CD14-positive monocyte (primary cell): ENCODE measurements at regions not wholly inside any gene's neighbourhood (a gene's known extent, or its start where the extent isn't known, plus 50 kb on each side); places are given as distances from the start of the nearest gene placed in this dataset.

Source experiments
- DNase-seq, 3 donors: peaks; one replicate each; pipeline ENCODE4 v3.0.0-alpha.2; 2011 to 2022
- H2AFZ ChIP-seq: 2 replicates; pipeline ENCODE4 v1.6.0; 2012; ENCODE audit warnings: mild to moderate bottlenecking, low read depth, low read length, inconsistent platforms; ENCODE audit not compliant: insufficient read depth, poor library complexity, severe bottlenecking
- H3K27ac ChIP-seq, 2 donors: 1 replicate in 1 of 2; 2 replicates in 1 of 2; pipeline ENCODE4 v1.5.1; 2012 to 2013; ENCODE audit warnings: low read length in 2 of 2, control low read depth in 1 of 2, inconsistent platforms in 1 of 2, low read depth in 1 of 2, mild to moderate bottlenecking in 1 of 2
- H3K27me3 ChIP-seq, 2 donors: one replicate each; pipeline versions ENCODE4 v1.6.0 to v1.6.1; 2011 to 2013; ENCODE audit warnings: low read length in 2 of 2; ENCODE audit not compliant: control insufficient read depth in 2 of 2, insufficient read depth in 2 of 2
- H3K36me3 ChIP-seq, 2 donors: replicated peaks in 1 of 2; 1 replicate in 1 of 2; 2 replicates in 1 of 2; pipeline versions ENCODE4 v1.5.1 to v1.6.1; 2012 to 2013; ENCODE audit warnings: low read length in 2 of 2, control low read depth in 1 of 2, inconsistent platforms in 1 of 2, mild to moderate bottlenecking in 1 of 2; ENCODE audit not compliant: insufficient read depth in 2 of 2, control insufficient read depth in 1 of 2
- H3K4me1 ChIP-seq, 2 donors: 1 replicate in 1 of 2; 2 replicates in 1 of 2; pipeline versions ENCODE4 v1.5.1 to v1.6.1; 2012 to 2013; ENCODE audit warnings: low read length in 2 of 2, control low read depth in 1 of 2, inconsistent platforms in 1 of 2, mild to moderate bottlenecking in 1 of 2, moderate library complexity in 1 of 2; ENCODE audit not compliant: insufficient read depth in 2 of 2, control insufficient read depth in 1 of 2
- H3K4me2 ChIP-seq: replicated peaks from 2 replicates; pipeline ENCODE3; 2012; ENCODE audit warnings: low read length, moderate library complexity, mild to moderate bottlenecking; ENCODE audit not compliant: poor library complexity, severe bottlenecking; ENCODE audit errors: extremely low read depth
- H3K4me3 ChIP-seq, 3 experiments: fragments of 200-600 bp in 1 of 3; sonication (generic) in 1 of 3; replicated peaks in 1 of 3; 1 replicate in 2 of 3; 2 replicates in 1 of 3; pipeline ENCODE4 v1.5.1; 2011 to 2013; ENCODE audit warnings: low read length in 3 of 3, mild to moderate bottlenecking in 3 of 3, control low read depth in 2 of 3, low read depth in 2 of 3, inconsistent platforms in 1 of 3, moderate library complexity in 1 of 3
- H3K79me2 ChIP-seq: 2 replicates; pipeline ENCODE4 v1.6.0; 2012; ENCODE audit warnings: mild to moderate bottlenecking, control low read depth, inconsistent platforms, low read length, moderate library complexity; ENCODE audit not compliant: insufficient read depth
- H3K9ac ChIP-seq: 2 replicates; pipeline ENCODE4 v1.6.0; 2017; ENCODE audit warnings: low read length, mild to moderate bottlenecking; ENCODE audit not compliant: insufficient read depth, poor library complexity, severe bottlenecking
- H3K9me3 ChIP-seq, 2 donors: replicated peaks in 1 of 2; 1 replicate in 1 of 2; 2 replicates in 1 of 2; pipeline versions ENCODE4 v1.5.1 to v1.6.1; 2012 to 2013; ENCODE audit warnings: low read length in 2 of 2, control low read depth in 1 of 2; ENCODE audit not compliant: control insufficient read depth in 1 of 2, insufficient read depth in 1 of 2
- H4K20me1 ChIP-seq: 2 replicates; pipeline ENCODE4 v1.6.0; 2012; ENCODE audit warnings: mild to moderate bottlenecking, low read length, control low read depth, moderate library complexity; ENCODE audit not compliant: insufficient read depth
- H3K27ac Mint-ChIP-seq, 7 donors: one replicate each; pipeline ENCODE4 v1.8.0; 2020; ENCODE audit warnings: mild to moderate bottlenecking in 7 of 7, mixed read lengths in 7 of 7, moderate library complexity in 6 of 7, inconsistent platforms in 2 of 7
- H3K27me3 Mint-ChIP-seq, 3 donors: one replicate each; pipeline ENCODE4 v1.8.0; 2021 to 2022; ENCODE audit warnings: low read depth in 3 of 3, mild to moderate bottlenecking in 3 of 3, mixed read lengths in 3 of 3, moderate library complexity in 3 of 3, inconsistent platforms in 1 of 3
- H3K36me3 Mint-ChIP-seq, 2 donors: one replicate each; pipeline ENCODE4 v1.8.0; 2020; ENCODE audit warnings: mixed read lengths in 2 of 2, inconsistent platforms in 1 of 2, mild to moderate bottlenecking in 1 of 2
- H3K4me1 Mint-ChIP-seq: one replicate; pipeline ENCODE4 v1.8.0; 2020; ENCODE audit warnings: mild to moderate bottlenecking, mixed read lengths
- H3K4me3 Mint-ChIP-seq, 2 donors: one replicate each; pipeline ENCODE4 v1.8.0; 2020; ENCODE audit warnings: mild to moderate bottlenecking in 2 of 2, mixed read lengths in 2 of 2, moderate library complexity in 1 of 2
- H3K9me3 Mint-ChIP-seq, 7 donors: one replicate each; pipeline ENCODE4 v1.8.0; 2020 to 2022; ENCODE audit warnings: mixed read lengths in 7 of 7, mild to moderate bottlenecking in 6 of 7, moderate library complexity in 6 of 7, inconsistent platforms in 2 of 7
- CTCF ChIP-seq: fragments of 200-600 bp; IDR thresholded peaks from one replicate; pipeline ENCODE4 v1.8.0; 2022; ENCODE audit warnings: antibody characterized with exemption, mild to moderate bottlenecking
- WGBS: methylation state at CpG from one replicate; pipeline ENCODE4 v1.1.5; 2013; ENCODE audit warnings: missing lambda C conversion rate; ENCODE audit not compliant: insufficient coverage; 5-methylcytosine and 5-hydroxymethylcytosine counted together
- intact Hi-C, 2 donors: fragments of 100-400 bp; cut with micrococcal nuclease; formaldehyde crosslinking; loops; one replicate each; pipeline versions ENCODE4 v1.15.0 to v1.15.1; 2023

GRCh38 chr20:11118802-11119380 is 445.1 kb upstream of the JAG1 start:
- no peaks in the 10 kb centered on the region for H3K27me3 Mint-ChIP-seq
- no peaks in the 10 kb centered on the region for H3K27me3 ChIP-seq
- H3K4me2 ChIP-seq: no peak overlapping the region
- no peaks in the 10 kb centered on the region for H4K20me1 ChIP-seq
- intact Hi-C loops: no loop called here
- H3K4me3 ChIP-seq: no peak overlapping the region
- DNase-seq: no peak
- no peak overlapping the region for H3K27ac Mint-ChIP-seq
- no peak overlapping the region for H3K4me3 Mint-ChIP-seq
- TF ChIP-seq CTCF: no peak
- H3K9me3 Mint-ChIP-seq: peaks cover 0 to 5% (median 2%) of the 10 kb centered on the region in 7 donors
- H3K36me3 Mint-ChIP-seq: no peaks in the 10 kb centered on the region
- no peaks in the 10 kb centered on the region for H3K36me3 ChIP-seq
- 58% methylated on average over 4 of the region's 4 CpGs for WGBS
- H3K4me1 ChIP-seq: no peaks in the 10 kb centered on the region
- H3K27ac ChIP-seq: no peak overlapping the region
- no peaks in the 10 kb centered on the region for H3K79me2 ChIP-seq
- no peaks in the 10 kb centered on the region for H3K9me3 ChIP-seq
- H3K9ac ChIP-seq: no peak overlapping the region
- no peak overlapping the region for H2AFZ ChIP-seq
- H3K4me1 Mint-ChIP-seq: no peaks in the 10 kb centered on the region

GRCh38 chr20:11119573-11119972 is 445.8 kb upstream of the JAG1 start:
- H3K79me2 ChIP-seq: no peaks in the 10 kb centered on the region
- no peaks in the 10 kb centered on the region for H3K4me1 Mint-ChIP-seq
- TF ChIP-seq CTCF: no peak
- H3K27ac Mint-ChIP-seq: no peak overlapping the region
- no peak overlapping the region for H3K4me3 ChIP-seq
- H3K4me2 ChIP-seq: no peak overlapping the region
- H3K27me3 Mint-ChIP-seq: no peaks in the 10 kb centered on the region
- no peak for DNase-seq
- H4K20me1 ChIP-seq: no peaks in the 10 kb centered on the region
- H3K27me3 ChIP-seq: no peaks in the 10 kb centered on the region
- no peak overlapping the region for H3K27ac ChIP-seq
- H2AFZ ChIP-seq: no peak overlapping the region
- H3K9me3 Mint-ChIP-seq: peaks cover 0 to 5% (median 2%) of the 10 kb centered on the region in 7 donors
- no peaks in the 10 kb centered on the region for H3K9me3 ChIP-seq
- no CpG with 5 or more reads among the region's 3 CpGs for WGBS
- intact Hi-C loops: no loop called here
- H3K36me3 ChIP-seq: no peaks in the 10 kb centered on the region
- no peak overlapping the region for H3K9ac ChIP-seq
- H3K4me3 Mint-ChIP-seq: no peak overlapping the region
- H3K36me3 Mint-ChIP-seq: no peaks in the 10 kb centered on the region
- H3K4me1 ChIP-seq: no peaks in the 10 kb centered on the region
